MG63 (cell line): ENCODE measurements at regions not wholly inside any gene's neighbourhood (a gene's known extent, or its start where the extent isn't known, plus 50 kb on each side); places are given as distances from the start of the nearest gene placed in this dataset.
"Not testable (repeated sequence)": the region's sequence is repeated elsewhere in the genome, so short reads cannot be mapped to it uniquely, and the experiment has no call there.

ENCODE experiments used
- DNase-seq: peaks from one replicate; pipeline ENCODE4 v3.0.0-alpha.2; 2020
- H3K27me3 ChIP-seq: fragments of 250-450 bp; sonication (Bioruptor Pico); 2 replicates; pipeline ENCODE4 v1.5.1; 2020; ENCODE audit warnings: mild to moderate bottlenecking, moderate library complexity
- H3K36me3 ChIP-seq: fragments of 250-450 bp; sonication (Bioruptor Pico); 2 replicates; pipeline ENCODE4 v1.5.1; 2020; ENCODE audit warnings: mild to moderate bottlenecking, moderate library complexity
- H3K4me3 ChIP-seq: fragments of 250-450 bp; sonication (Bioruptor Pico); 2 replicates; pipeline ENCODE4 v1.5.1; 2020; ENCODE audit warnings: mild to moderate bottlenecking, moderate library complexity
- H3K9me3 ChIP-seq: fragments of 250-450 bp; sonication (Bioruptor Pico); 2 replicates; pipeline ENCODE4 v1.5.1; 2020; ENCODE audit warnings: mild to moderate bottlenecking, moderate library complexity

GRCh38 chr17:77066726-77067409 is 73.9 kb upstream of the SEC14L1 start:
- not testable (repeated sequence) for H3K36me3 ChIP-seq, H3K4me3 ChIP-seq, H3K9me3 ChIP-seq, H3K27me3 ChIP-seq
- peak; percentile 57 for DNase-seq

GRCh38 chr17:77068915-77069314 is 71.9 kb upstream of the SEC14L1 start:
- Histone ChIP-seq H3K9me3 (no peaks in the 10 kb centered on the region), H3K36me3 (no peaks in the 10 kb centered on the region), H3K27me3 (peaks cover 12% of the 10 kb centered on the region; the same call in 1 of the 2 replicates), H3K4me3 (no peak overlapping the region)
- DNase-seq, result no peak

- H3K4me3 ChIP-seq, result no peak overlapping the region
- no peaks in the 10 kb centered on the region for H3K9me3 ChIP-seq
- peaks cover 12% of the 10 kb centered on the region; the same call in 1 of the 2 replicates for H3K27me3 ChIP-seq
- H3K36me3 ChIP-seq, result no peaks in the 10 kb centered on the region
- DNase-seq, result no peak
Measured at GRCh38 chr17:77070888-77071279, 69.9 kb upstream of the SEC14L1 start.

- H3K36me3 ChIP-seq, result no peaks in the 10 kb centered on the region
- DNase-seq, result no peak
- peaks cover 12% of the 10 kb centered on the region; the same call in 1 of the 2 replicates for H3K27me3 ChIP-seq
- H3K9me3 ChIP-seq, result no peaks in the 10 kb centered on the region
- no peak overlapping the region for H3K4me3 ChIP-seq
Measured at GRCh38 chr17:77071925-77072490, 68.8 kb upstream of the SEC14L1 start.

GRCh38 chr17:77072670-77073069 is 68.1 kb upstream of the SEC14L1 start:
- no peak for DNase-seq
- Histone ChIP-seq H3K27me3 (peaks cover 12% of the 10 kb centered on the region; the same call in 1 of the 2 replicates), H3K4me3 (no peak overlapping the region), H3K9me3 (no peaks in the 10 kb centered on the region), H3K36me3 (no peaks in the 10 kb centered on the region)

- DNase-seq, result no peak
- H3K9me3 ChIP-seq, result no peaks in the 10 kb centered on the region
- peaks cover 8% of the 10 kb centered on the region; the same call in 1 of the 2 replicates for H3K27me3 ChIP-seq
- no peak overlapping the region for H3K4me3 ChIP-seq
- no peaks in the 10 kb centered on the region for H3K36me3 ChIP-seq
Measured at GRCh38 chr17:77074681-77075080, 66.1 kb upstream of the SEC14L1 start.

GRCh38 chr17:77076124-77076830 is 64.5 kb upstream of the SEC14L1 start:
- no peak for DNase-seq
- Histone ChIP-seq H3K27me3 (peaks cover 4% of the 10 kb centered on the region; the same call in 1 of the 2 replicates), H3K9me3 (no peaks in the 10 kb centered on the region), H3K4me3 (no peak overlapping the region), H3K36me3 (no peaks in the 10 kb centered on the region)

- no peak overlapping the region for H3K4me3 ChIP-seq
- no peak for DNase-seq
- H3K36me3 ChIP-seq, result no peaks in the 10 kb centered on the region
- H3K9me3 ChIP-seq, result no peaks in the 10 kb centered on the region
- no peaks in the 10 kb centered on the region for H3K27me3 ChIP-seq
Measured at GRCh38 chr17:77083531-77083930, 57.2 kb upstream of the SEC14L1 start.

GRCh38 chr17:77085926-77086432 is 54.8 kb upstream of the SEC14L1 start:
- Histone ChIP-seq H3K27me3 (no peaks in the 10 kb centered on the region), H3K9me3 (no peaks in the 10 kb centered on the region), H3K4me3 (no peak overlapping the region), H3K36me3 (peaks cover 23% of the 10 kb centered on the region)
- no peak for DNase-seq

GRCh38 chr17:77086433-77087010 is 54.2 kb upstream of the SEC14L1 start:
- no peaks in the 10 kb centered on the region for H3K9me3 ChIP-seq
- peak; percentile 81 for DNase-seq
- H3K36me3 ChIP-seq, result peaks cover 28% of the 10 kb centered on the region
- no peak overlapping the region for H3K4me3 ChIP-seq
- H3K27me3 ChIP-seq, result no peaks in the 10 kb centered on the region

- H3K4me3 ChIP-seq, result peak overlapping the region; percentile 91
Measured at GRCh38 chr17:77087650-77088454, 52.9 kb upstream of the SEC14L1 start.

GRCh38 chr17:77088455-77089123 is 52.2 kb upstream of the SEC14L1 start:
- H3K36me3 ChIP-seq, result peaks cover 49% of the 10 kb centered on the region
- no peaks in the 10 kb centered on the region for H3K27me3 ChIP-seq
- DNase-seq, result peak; percentile 96
- H3K9me3 ChIP-seq, result no peaks in the 10 kb centered on the region
- H3K4me3 ChIP-seq, result peak overlapping the region; percentile 91

More at GRCh38 chr17:77087650-77088454, 52.9 kb upstream of the SEC14L1 start:
- Histone ChIP-seq H3K36me3 (peaks cover 41% of the 10 kb centered on the region), H3K9me3 (no peaks in the 10 kb centered on the region), H3K27me3 (no peaks in the 10 kb centered on the region)
- no peak for DNase-seq

- H3K9me3 ChIP-seq, result no peaks in the 10 kb centered on the region
- peaks cover 54% of the 10 kb centered on the region for H3K36me3 ChIP-seq
- no peaks in the 10 kb centered on the region for H3K27me3 ChIP-seq
- peak overlapping the region; percentile 91 for H3K4me3 ChIP-seq
- DNase-seq, result no peak
Measured at GRCh38 chr17:77089124-77089490, 51.7 kb upstream of the SEC14L1 start.

GRCh38 chr17:77089949-77090348 is 50.8 kb upstream of the SEC14L1 start:
- DNase-seq, H3K27me3 ChIP-seq, H3K9me3 ChIP-seq: not testable (repeated sequence)
- peak overlapping the region; percentile 91 for H3K4me3 ChIP-seq
- H3K36me3 ChIP-seq, result peaks cover 62% of the 10 kb centered on the region

GRCh38 chr17:77090476-77090875 is 50.3 kb upstream of the SEC14L1 start:
- H3K4me3 ChIP-seq, result no peak overlapping the region
- no peak for DNase-seq
- H3K9me3 ChIP-seq, result no peaks in the 10 kb centered on the region
- H3K36me3 ChIP-seq, result peaks cover 68% of the 10 kb centered on the region
- no peaks in the 10 kb centered on the region for H3K27me3 ChIP-seq
